Prostate gland (tissue), 2 donors: ENCODE measurements at regions not wholly inside any gene's neighbourhood (a gene's known extent, or its start where the extent isn't known, plus 50 kb on each side); places are given as distances from the start of the nearest gene placed in this dataset.

Source experiments
- POLR2A ChIP-seq: fragments of 450-650 bp; IDR thresholded peaks from one replicate; pipeline ENCODE4 v1.6.1; 2016; ENCODE audit warnings: antibody characterized with exemption, mild to moderate bottlenecking
- TF ChIP-seq, protein P1 (sequence below), 4 experiments: fragments of 200-600 bp in 2 of 4; fragments of 450-650 bp in 2 of 4; sonication (generic) in 2 of 4; IDR thresholded peaks; 1 replicate in 3 of 4; 2 replicates in 1 of 4; pipeline ENCODE4 v1.5.1; 2016 to 2019; ENCODE audit warnings: antibody characterized with exemption in 4 of 4, mild to moderate bottlenecking in 2 of 4, moderate library complexity in 2 of 4

DNA sequence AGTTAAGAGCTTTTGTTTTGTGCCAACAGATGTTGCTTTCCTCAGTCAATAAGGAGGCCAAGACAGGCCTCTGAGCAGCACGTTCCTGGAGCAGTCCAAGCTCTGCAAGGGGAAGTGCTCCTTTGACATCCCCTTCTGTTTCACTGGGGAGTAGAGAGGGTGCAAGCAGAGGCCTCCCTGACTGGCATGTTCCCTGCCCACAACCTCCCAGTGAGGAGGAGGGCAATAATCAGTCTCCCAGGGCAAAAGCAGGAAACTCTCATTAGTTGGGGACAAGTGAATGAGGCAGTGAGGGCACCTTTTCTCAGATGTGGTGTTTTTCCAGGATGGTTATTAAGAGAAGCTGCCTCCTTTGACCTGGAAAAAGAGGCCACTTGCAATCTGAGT, 79.5 kb upstream of the ZBED5 start:
- TF ChIP-seq, protein P1, sequence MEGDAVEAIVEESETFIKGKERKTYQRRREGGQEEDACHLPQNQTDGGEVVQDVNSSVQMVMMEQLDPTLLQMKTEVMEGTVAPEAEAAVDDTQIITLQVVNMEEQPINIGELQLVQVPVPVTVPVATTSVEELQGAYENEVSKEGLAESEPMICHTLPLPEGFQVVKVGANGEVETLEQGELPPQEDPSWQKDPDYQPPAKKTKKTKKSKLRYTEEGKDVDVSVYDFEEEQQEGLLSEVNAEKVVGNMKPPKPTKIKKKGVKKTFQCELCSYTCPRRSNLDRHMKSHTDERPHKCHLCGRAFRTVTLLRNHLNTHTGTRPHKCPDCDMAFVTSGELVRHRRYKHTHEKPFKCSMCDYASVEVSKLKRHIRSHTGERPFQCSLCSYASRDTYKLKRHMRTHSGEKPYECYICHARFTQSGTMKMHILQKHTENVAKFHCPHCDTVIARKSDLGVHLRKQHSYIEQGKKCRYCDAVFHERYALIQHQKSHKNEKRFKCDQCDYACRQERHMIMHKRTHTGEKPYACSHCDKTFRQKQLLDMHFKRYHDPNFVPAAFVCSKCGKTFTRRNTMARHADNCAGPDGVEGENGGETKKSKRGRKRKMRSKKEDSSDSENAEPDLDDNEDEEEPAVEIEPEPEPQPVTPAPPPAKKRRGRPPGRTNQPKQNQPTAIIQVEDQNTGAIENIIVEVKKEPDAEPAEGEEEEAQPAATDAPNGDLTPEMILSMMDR (IDR thresholded peaks at IDR 0.05): no peak
- no peak for TF ChIP-seq POLR2A
